LNCaP clone FGC (cell line): ENCODE measurements at regions not wholly inside any gene's neighbourhood (a gene's known extent, or its start where the extent isn't known, plus 50 kb on each side); places are given as distances from the start of the nearest gene placed in this dataset.

Source experiments
- DNase-seq: peaks from one replicate; pipeline ENCODE4 v3.0.0-alpha.2; 2011; ENCODE audit warnings: low read depth
- H3K4me3 ChIP-seq: 2 replicates; pipeline ENCODE4 v1.5.1; 2011; ENCODE audit warnings: mild to moderate bottlenecking, low read depth, low read length, control low read depth
- TF ChIP-seq, protein P1 (sequence below): IDR thresholded peaks from 2 replicates; pipeline ENCODE4 v1.5.1; 2012; ENCODE audit warnings: mild to moderate bottlenecking; ENCODE audit not compliant: control insufficient read depth, insufficient read depth; ENCODE audit errors: extremely low read depth

DNA sequence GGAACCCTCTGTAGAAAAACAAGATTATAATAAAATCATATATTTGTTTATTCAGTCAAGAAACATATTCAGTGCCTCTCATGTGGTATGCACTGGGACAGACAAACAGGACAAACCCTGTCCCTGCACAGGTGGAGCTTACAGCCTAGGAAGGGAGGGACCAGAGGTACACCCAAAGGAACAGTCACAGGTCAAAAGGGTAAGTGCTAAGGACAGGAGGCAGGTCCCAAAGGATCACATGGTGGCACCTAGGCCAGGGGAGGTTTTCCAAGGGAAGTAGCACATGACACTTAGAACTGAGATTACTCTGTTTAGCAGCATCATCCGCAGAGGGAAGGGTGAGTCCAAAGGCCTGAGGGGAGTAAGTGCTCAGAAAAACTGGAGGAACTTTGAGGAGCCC lies 254.4 kb upstream of the ARRDC4 start:
- H3K4me3 ChIP-seq: no peak overlapping the region
- TF ChIP-seq, protein P1, sequence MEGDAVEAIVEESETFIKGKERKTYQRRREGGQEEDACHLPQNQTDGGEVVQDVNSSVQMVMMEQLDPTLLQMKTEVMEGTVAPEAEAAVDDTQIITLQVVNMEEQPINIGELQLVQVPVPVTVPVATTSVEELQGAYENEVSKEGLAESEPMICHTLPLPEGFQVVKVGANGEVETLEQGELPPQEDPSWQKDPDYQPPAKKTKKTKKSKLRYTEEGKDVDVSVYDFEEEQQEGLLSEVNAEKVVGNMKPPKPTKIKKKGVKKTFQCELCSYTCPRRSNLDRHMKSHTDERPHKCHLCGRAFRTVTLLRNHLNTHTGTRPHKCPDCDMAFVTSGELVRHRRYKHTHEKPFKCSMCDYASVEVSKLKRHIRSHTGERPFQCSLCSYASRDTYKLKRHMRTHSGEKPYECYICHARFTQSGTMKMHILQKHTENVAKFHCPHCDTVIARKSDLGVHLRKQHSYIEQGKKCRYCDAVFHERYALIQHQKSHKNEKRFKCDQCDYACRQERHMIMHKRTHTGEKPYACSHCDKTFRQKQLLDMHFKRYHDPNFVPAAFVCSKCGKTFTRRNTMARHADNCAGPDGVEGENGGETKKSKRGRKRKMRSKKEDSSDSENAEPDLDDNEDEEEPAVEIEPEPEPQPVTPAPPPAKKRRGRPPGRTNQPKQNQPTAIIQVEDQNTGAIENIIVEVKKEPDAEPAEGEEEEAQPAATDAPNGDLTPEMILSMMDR: no peak
- DNase-seq: peak; percentile 1

DNA sequence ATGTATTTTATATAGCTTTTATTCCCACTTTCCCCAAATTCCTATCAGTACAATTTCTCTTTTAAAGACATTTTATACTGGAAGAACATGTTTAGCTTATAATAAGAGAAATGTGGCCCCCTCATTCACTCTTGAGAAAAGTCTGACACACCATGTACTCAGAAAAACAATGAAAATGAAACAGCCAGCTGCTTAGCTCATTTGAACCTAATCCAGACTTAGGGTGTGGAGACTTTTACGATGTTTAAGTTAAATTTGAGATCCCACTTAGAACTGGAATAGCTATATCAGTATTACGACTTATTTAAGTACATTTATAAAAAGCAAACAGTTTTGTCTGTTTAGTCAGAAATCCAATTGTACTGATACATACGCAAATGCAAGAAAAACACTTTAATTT lies 252.3 kb upstream of the ARRDC4 start:
- TF ChIP-seq, protein P1: no peak
- H3K4me3 ChIP-seq: no peak overlapping the region
- DNase-seq: no peak

DNA sequence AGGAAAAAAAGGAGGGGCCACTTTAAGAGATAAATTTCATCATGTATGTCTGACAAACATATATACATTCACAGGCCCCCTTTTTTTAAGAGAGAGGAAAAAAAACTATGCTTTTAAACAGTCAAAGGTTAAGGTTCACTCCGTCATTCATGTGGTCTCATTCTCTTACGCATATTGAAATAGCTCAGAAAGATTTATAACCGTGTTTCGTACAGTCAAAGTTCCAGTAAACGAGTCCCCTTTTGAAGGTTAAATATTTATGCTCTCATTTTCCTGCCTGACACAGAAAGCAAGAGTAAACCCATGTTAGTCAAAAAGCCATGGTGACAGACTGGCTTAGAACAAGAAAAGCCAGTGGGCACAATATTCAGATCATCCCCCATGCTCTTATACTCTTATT lies 248.0 kb upstream of the ARRDC4 start:
- no peak for DNase-seq
- no peak overlapping the region for H3K4me3 ChIP-seq
- TF ChIP-seq, protein P1: no peak

DNA sequence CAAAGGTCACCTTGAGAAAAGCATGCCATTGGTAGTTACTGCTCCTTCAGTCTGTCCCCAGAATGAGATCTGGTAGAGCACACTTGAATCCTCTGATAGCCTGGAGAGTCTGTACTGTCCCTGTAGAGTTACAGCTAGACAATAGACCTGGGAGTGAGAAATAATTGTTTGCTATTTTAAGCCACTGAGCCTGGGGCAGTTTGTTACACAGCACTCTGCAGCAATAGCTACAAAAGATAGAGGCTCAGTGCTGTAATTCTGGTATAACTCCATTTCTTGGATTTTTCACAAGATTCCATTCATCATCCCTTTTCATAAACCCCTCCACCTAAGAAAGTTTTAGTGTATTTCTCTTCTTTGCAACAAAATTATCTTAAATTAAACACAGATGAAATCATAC lies 242.7 kb upstream of the ARRDC4 start:
- H3K4me3 ChIP-seq: no peak overlapping the region
- TF ChIP-seq, protein P1: no peak
- no peak for DNase-seq

DNA sequence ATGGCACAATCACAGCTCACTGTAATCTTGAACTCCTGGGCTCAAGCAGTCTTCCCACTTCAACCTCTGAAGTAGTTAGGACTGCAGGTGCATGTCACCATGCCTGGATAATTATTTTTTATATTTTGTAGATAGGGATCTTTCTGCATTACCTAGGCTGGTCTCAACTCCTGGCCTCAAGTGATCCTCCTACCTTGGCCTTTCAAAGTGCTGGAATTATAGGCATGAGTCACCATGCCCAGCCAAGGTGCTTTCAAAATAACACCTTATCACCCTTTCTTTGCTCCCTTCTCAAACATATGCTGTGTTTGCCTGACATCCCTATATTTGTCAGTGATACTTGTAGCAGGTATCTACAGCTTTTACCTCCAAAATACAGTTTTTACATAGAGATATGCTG lies 242.0 kb upstream of the ARRDC4 start:
- no peak overlapping the region for H3K4me3 ChIP-seq
- no peak for DNase-seq
- TF ChIP-seq, protein P1: no peak

DNA sequence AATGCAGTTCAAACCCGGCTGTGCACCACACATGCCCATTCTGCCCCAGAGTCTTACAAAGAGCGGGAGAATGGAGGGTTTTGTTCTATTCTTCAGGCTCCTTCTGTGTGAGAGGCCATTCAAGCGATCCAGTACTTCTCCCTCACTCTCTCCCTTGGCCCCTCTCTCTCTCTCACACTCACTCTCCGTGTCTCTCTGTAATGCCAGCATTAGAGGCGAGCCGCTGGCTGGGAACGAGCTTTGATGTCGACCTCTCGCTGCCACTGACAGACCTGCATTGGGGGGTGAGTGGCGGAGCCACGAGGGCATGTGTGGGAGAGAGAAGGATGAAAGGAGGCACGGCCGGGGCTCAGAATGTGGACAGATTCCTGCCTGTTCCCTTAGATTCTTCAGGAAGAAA lies 231.7 kb upstream of the ARRDC4 start:
- TF ChIP-seq, protein P1: no peak
- no peak for DNase-seq
- H3K4me3 ChIP-seq: no peak overlapping the region

DNA sequence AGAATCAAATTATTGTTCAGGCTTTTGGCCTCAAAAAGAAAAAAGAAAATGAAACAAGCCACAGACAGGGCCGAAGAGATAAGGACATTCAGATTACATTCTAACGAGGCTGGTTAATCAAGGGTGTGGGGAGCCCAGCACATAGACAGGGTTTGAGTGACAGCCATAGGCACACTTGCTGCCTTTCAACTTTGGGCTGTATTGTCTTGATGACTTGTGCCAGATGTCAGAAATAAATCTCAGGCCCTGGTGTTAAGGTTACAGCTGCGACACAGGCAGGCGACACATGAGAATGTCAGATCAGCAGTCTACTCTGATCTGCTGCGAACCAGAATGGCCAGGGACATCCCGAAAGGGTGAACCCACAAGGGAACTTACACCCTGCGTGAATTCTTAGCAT lies 231.2 kb upstream of the ARRDC4 start:
- H3K4me3 ChIP-seq: no peak overlapping the region
- DNase-seq: no peak
- TF ChIP-seq, protein P1: no peak
